DOHH2 (cell line): ENCODE measurements at regions not wholly inside any gene's neighbourhood (a gene's known extent, or its start where the extent isn't known, plus 50 kb on each side); places are given as distances from the start of the nearest gene placed in this dataset.
"Not testable (repeated sequence)": the region's sequence is repeated elsewhere in the genome, so short reads cannot be mapped to it uniquely, and the experiment has no call there.

ENCODE experiments used
- H3F3A ChIP-seq: fragments of 200-600 bp; sonication (generic), shearing (Covaris generic); 2 replicates; pipeline ENCODE4 v1.6.0; 2016; ENCODE audit warnings: antibody characterized with exemption, mild to moderate bottlenecking; ENCODE audit not compliant: control insufficient read depth, insufficient read depth
- H3K27ac ChIP-seq: fragments of 200-600 bp; sonication (generic); 2 replicates; pipeline ENCODE4 v1.5.1; 2014; ENCODE audit warnings: low read depth, mild to moderate bottlenecking, low read length, moderate library complexity
- H3K27me3 ChIP-seq: fragments of 200-600 bp; sonication (generic); 2 replicates; pipeline ENCODE4 v1.6.1; 2014; ENCODE audit warnings: mild to moderate bottlenecking, low read length, mixed read lengths; ENCODE audit not compliant: control insufficient read depth
- H3K36me3 ChIP-seq: fragments of 200-600 bp; sonication (generic); 2 replicates; pipeline ENCODE4 v1.6.1; 2014; ENCODE audit warnings: mild to moderate bottlenecking, low read length, moderate library complexity, mixed read lengths; ENCODE audit not compliant: control insufficient read depth
- H3K4me1 ChIP-seq: fragments of 200-600 bp; sonication (generic); 2 replicates; pipeline ENCODE4 v1.6.1; 2014; ENCODE audit warnings: mild to moderate bottlenecking, low read length, mixed read lengths; ENCODE audit not compliant: control insufficient read depth
- H3K4me2 ChIP-seq: fragments of 200-600 bp; sonication (generic); 2 replicates; pipeline ENCODE4 v1.6.0; 2014; ENCODE audit warnings: mild to moderate bottlenecking, low read length, moderate library complexity
- H3K4me3 ChIP-seq: fragments of 200-600 bp; sonication (generic); 2 replicates; pipeline ENCODE4 v1.5.1; 2014; ENCODE audit warnings: mild to moderate bottlenecking, low read length, mixed read lengths
- H3K79me2 ChIP-seq: fragments of 200-600 bp; sonication (generic); 2 replicates; pipeline ENCODE4 v1.6.1; 2014; ENCODE audit warnings: mild to moderate bottlenecking, low read length, mixed read lengths; ENCODE audit not compliant: control insufficient read depth
- H3K9me2 ChIP-seq: fragments of 200-600 bp; sonication (generic); replicated peaks from 2 replicates; pipeline ENCODE4 v1.6.1; 2014; ENCODE audit warnings: mild to moderate bottlenecking, low read length, mixed read lengths; ENCODE audit not compliant: control insufficient read depth
- H3K9me3 ChIP-seq: fragments of 200-600 bp; sonication (generic); 2 replicates; pipeline ENCODE4 v1.6.1; 2014; ENCODE audit warnings: antibody characterized with exemption, low read length, mixed read lengths; ENCODE audit not compliant: control insufficient read depth, insufficient read depth
- H4K20me1 ChIP-seq: fragments of 200-600 bp; sonication (generic); 2 replicates; pipeline ENCODE4 v1.6.0; 2014; ENCODE audit warnings: low read depth, mild to moderate bottlenecking, antibody characterized with exemption, low read length, moderate library complexity; ENCODE audit not compliant: control insufficient read depth, insufficient read depth
- EZH2phosphoT487 ChIP-seq: fragments of 200-600 bp; sonication (generic); IDR thresholded peaks from 2 replicates; pipeline ENCODE4 v1.6.1; 2017; ENCODE audit warnings: borderline replicate concordance, mild to moderate bottlenecking, antibody characterized with exemption, low read length, moderate library complexity, mixed read lengths
- TF ChIP-seq, protein P1 (sequence below): fragments of 200-600 bp; sonication (generic); IDR thresholded peaks from one replicate; pipeline ENCODE4 v1.5.1; 2014; ENCODE audit warnings: antibody characterized with exemption, mild to moderate bottlenecking, low read depth, low read length; ENCODE audit not compliant: poor library complexity, severe bottlenecking

DNA sequence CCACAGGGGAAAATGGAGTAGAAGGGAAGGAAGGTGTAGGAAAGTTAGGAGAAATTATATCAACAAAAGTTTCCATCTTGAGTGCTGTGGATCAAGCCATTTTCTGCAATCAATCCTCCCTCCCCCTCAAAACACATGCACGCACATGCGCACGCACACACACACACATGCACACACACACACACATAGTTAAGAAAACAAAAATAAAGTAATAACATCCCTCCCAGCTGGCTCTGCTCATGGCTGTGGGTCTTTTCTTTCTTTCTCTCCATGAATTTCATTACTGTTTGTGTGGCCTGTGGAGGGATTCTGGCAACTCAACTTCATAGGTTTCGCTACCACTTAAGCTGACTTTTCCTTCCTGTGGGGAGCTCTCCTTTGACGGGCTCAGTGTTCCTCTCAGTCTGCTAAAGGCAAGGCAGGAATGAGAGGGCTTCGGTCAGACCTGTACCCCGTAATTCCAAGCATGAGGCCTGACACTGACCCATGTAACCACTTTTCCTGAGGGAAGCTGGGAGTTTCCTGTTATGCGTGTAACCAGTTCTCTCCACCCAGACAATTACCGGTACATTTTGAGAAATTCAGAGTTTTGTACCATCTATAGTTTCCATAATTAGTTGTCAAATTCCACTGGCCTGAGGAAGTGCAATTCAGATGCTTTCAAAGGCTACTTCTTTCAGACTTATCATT lies 79.8 kb downstream of the ZNF92 start:
- H3K4me3 ChIP-seq = no peak overlapping the region
- peaks cover 47% of the 10 kb centered on the region for H3K4me1 ChIP-seq
- no peak overlapping the region for H3K27ac ChIP-seq
- no peaks in the 10 kb centered on the region for H3K9me3 ChIP-seq
- no peak overlapping the region for H3K4me2 ChIP-seq
- no peaks in the 10 kb centered on the region for H3K9me2 ChIP-seq
- H4K20me1 ChIP-seq = no peaks in the 10 kb centered on the region
- TF ChIP-seq EZH2phosphoT487 = no peak
- TF ChIP-seq, protein P1, sequence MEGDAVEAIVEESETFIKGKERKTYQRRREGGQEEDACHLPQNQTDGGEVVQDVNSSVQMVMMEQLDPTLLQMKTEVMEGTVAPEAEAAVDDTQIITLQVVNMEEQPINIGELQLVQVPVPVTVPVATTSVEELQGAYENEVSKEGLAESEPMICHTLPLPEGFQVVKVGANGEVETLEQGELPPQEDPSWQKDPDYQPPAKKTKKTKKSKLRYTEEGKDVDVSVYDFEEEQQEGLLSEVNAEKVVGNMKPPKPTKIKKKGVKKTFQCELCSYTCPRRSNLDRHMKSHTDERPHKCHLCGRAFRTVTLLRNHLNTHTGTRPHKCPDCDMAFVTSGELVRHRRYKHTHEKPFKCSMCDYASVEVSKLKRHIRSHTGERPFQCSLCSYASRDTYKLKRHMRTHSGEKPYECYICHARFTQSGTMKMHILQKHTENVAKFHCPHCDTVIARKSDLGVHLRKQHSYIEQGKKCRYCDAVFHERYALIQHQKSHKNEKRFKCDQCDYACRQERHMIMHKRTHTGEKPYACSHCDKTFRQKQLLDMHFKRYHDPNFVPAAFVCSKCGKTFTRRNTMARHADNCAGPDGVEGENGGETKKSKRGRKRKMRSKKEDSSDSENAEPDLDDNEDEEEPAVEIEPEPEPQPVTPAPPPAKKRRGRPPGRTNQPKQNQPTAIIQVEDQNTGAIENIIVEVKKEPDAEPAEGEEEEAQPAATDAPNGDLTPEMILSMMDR = no peak
- H3K27me3 ChIP-seq = no peaks in the 10 kb centered on the region
- H3K36me3 ChIP-seq = no peaks in the 10 kb centered on the region
- no peaks in the 10 kb centered on the region for H3K79me2 ChIP-seq
- H3F3A ChIP-seq = no peaks in the 10 kb centered on the region

GRCh38 chr7:65454469-65454868 lies 80.8 kb downstream of the ZNF92 start:
- Histone ChIP-seq H3F3A (no peaks in the 10 kb centered on the region), H3K4me3 (no peak overlapping the region), H3K4me1 (peaks cover 38% of the 10 kb centered on the region), H4K20me1 (no peaks in the 10 kb centered on the region), H3K36me3 (no peaks in the 10 kb centered on the region), H3K79me2 (no peaks in the 10 kb centered on the region), H3K27ac (no peak overlapping the region), H3K4me2 (no peak overlapping the region), H3K9me3 (no peaks in the 10 kb centered on the region), H3K27me3 (no peaks in the 10 kb centered on the region), H3K9me2 (no peaks in the 10 kb centered on the region)
- no peak for TF ChIP-seq EZH2phosphoT487

GRCh38 chr7:65455050-65455449 lies 81.4 kb downstream of the ZNF92 start:
- H3K4me2 ChIP-seq, H3K27me3 ChIP-seq, H3K9me2 ChIP-seq, H3K79me2 ChIP-seq, H3F3A ChIP-seq, H3K4me3 ChIP-seq, H3K36me3 ChIP-seq, H3K9me3 ChIP-seq, H3K27ac ChIP-seq, H4K20me1 ChIP-seq: not testable (repeated sequence)
- H3K4me1 ChIP-seq = peaks cover 34% of the 10 kb centered on the region

DNA sequence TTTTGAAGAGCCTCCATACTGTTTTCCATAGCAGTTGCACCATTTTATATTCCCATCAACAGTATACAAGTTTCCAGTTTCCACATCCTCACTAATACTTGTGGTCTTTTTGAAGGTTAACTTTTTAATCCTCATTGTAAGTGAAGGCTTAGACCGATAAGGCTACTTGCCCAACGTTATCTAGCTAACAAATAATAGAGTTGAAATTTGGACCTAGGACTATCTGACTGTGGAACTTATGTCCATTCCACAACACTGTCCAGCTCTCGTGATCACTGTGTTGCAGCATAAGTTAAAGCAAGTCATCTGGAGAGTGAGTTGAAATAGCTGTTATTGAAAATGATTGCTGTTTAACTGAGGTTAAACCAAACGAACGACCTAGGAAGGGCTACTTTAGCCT lies 84.0 kb downstream of the ZNF92 start:
- no peak for TF ChIP-seq EZH2phosphoT487
- TF ChIP-seq, protein P1 = no peak

More for the DNA sequence above, 84.0 kb downstream of the ZNF92 start:
- H3K4me2 ChIP-seq = no peak overlapping the region
- no peaks in the 10 kb centered on the region for H3K36me3 ChIP-seq
- H3K79me2 ChIP-seq = no peaks in the 10 kb centered on the region
- peaks cover 30% of the 10 kb centered on the region for H3K4me1 ChIP-seq
- H3K27ac ChIP-seq = no peak overlapping the region
- no peaks in the 10 kb centered on the region for H3K9me2 ChIP-seq
- H3K4me3 ChIP-seq = no peak overlapping the region
- no peaks in the 10 kb centered on the region for H3F3A ChIP-seq
- H3K27me3 ChIP-seq = no peaks in the 10 kb centered on the region
- no peaks in the 10 kb centered on the region for H3K9me3 ChIP-seq
- H4K20me1 ChIP-seq = no peaks in the 10 kb centered on the region
